HL-60 (cell line): ENCODE measurements at regions not wholly inside any gene's neighbourhood (a gene's known extent, or its start where the extent isn't known, plus 50 kb on each side); places are given as distances from the start of the nearest gene placed in this dataset.

ENCODE experiments used
- DNase-seq, 2 experiments: peaks; one replicate each; pipeline ENCODE4 v3.0.0-alpha.2; 2010 to 2020; ENCODE audit warnings: low read depth in 1 of 2, low spot score in 1 of 2
- H3K27ac ChIP-seq: fragments of 250-450 bp; sonication (Bioruptor Pico); replicated peaks from 2 replicates; pipeline ENCODE4 v1.5.1; 2020; ENCODE audit warnings: mild to moderate bottlenecking, moderate library complexity
- H3K27me3 ChIP-seq: fragments of 250-450 bp; sonication (Bioruptor Pico); 2 replicates; pipeline ENCODE4 v1.5.1; 2021; ENCODE audit warnings: mild to moderate bottlenecking, moderate library complexity; ENCODE audit not compliant: insufficient read depth, poor library complexity, severe bottlenecking
- H3K4me3 ChIP-seq: replicated peaks from 2 replicates; pipeline ENCODE4 v1.5.1; 2011; ENCODE audit warnings: mild to moderate bottlenecking, control low read depth, low read length; ENCODE audit not compliant: insufficient read depth
- CTCF ChIP-seq: IDR thresholded peaks from one replicate; pipeline ENCODE4 v1.5.1; 2011; ENCODE audit warnings: low read length, control low read depth, inconsistent platforms; ENCODE audit not compliant: insufficient read depth
- GABPA ChIP-seq: IDR thresholded peaks from 2 replicates; pipeline ENCODE4 v1.6.1; 2012; ENCODE audit warnings: low read depth
- POLR2AphosphoS5 ChIP-seq: IDR thresholded peaks from 2 replicates; pipeline ENCODE4 v1.6.1; 2012; ENCODE audit warnings: low read depth
- REST ChIP-seq: IDR thresholded peaks from 2 replicates; pipeline ENCODE4 v1.6.1; 2012; ENCODE audit warnings: low read depth; ENCODE audit not compliant: insufficient replicate concordance
- SPI1 ChIP-seq: IDR thresholded peaks from 2 replicates; pipeline ENCODE4 v1.6.1; 2012; ENCODE audit warnings: low read depth, mild to moderate bottlenecking, borderline replicate concordance

- H3K4me3 ChIP-seq, result no peak overlapping the region
These were observed 159.7 kb upstream of the NTF3 start for GRCh38 chr12:5272018-5272785.

GRCh38 chr12:5273709-5274108 is 158.2 kb upstream of the NTF3 start:
- no peak for DNase-seq
- no peak overlapping the region for H3K4me3 ChIP-seq
- no peak for TF ChIP-seq POLR2AphosphoS5
- no peak for TF ChIP-seq GABPA
- TF ChIP-seq CTCF, result no peak
- TF ChIP-seq REST, result no peak
- TF ChIP-seq SPI1, result no peak
- H3K27ac ChIP-seq, result no peak overlapping the region
- H3K27me3 ChIP-seq, result no peaks in the 10 kb centered on the region

More at GRCh38 chr12:5272018-5272785, 159.7 kb upstream of the NTF3 start:
- no peak overlapping the region for H3K27ac ChIP-seq
- DNase-seq, result no peak
- no peaks in the 10 kb centered on the region for H3K27me3 ChIP-seq
- TF ChIP-seq POLR2AphosphoS5 (no peak), CTCF (no peak), GABPA (no peak), SPI1 (no peak), REST (no peak)

- Histone ChIP-seq H3K27ac (no peak overlapping the region), H3K4me3 (no peak overlapping the region), H3K27me3 (no peaks in the 10 kb centered on the region)
- no peak for DNase-seq
- TF ChIP-seq REST (no peak), SPI1 (no peak), CTCF (no peak), GABPA (no peak), POLR2AphosphoS5 (no peak)
These were observed 155.5 kb upstream of the NTF3 start for GRCh38 chr12:5276327-5276880.
